B cell (primary cell): ENCODE measurements at regions not wholly inside any gene's neighbourhood (a gene's known extent, or its start where the extent isn't known, plus 50 kb on each side); places are given as distances from the start of the nearest gene placed in this dataset.

Experiments
- ATAC-seq: fragments of 200-7000 bp; cut with Tn5 transposase; one replicate; pipeline ENCODE4 v1.10.0; 2021; ENCODE audit warnings: low read depth, mild to moderate bottlenecking, moderate number of reproducible peaks, moderate library complexity
- CTCF ChIA-PET: fragments of 350-600 bp; sonication (Branson Sonifier 250); formaldehyde crosslinking; loops from one replicate; lab custom pipeline; 2021; ENCODE audit warnings: antibody characterized with exemption, inconsistent platforms; lab: Charles Lee
- POLR2A ChIA-PET: fragments of 350-600 bp; sonication (Branson Sonifier 250); formaldehyde crosslinking; loops from one replicate; lab custom pipeline; 2021; ENCODE audit warnings: antibody characterized with exemption; lab: Charles Lee
- DNase-seq: peaks from one replicate; pipeline ENCODE4 v3.0.0; 2013
- H2AFZ ChIP-seq: 2 replicates; pipeline ENCODE4 v1.6.1; 2012; ENCODE audit warnings: mild to moderate bottlenecking, low read depth, low read length; ENCODE audit not compliant: insufficient read depth, poor library complexity, severe bottlenecking
- H3K27ac ChIP-seq, 2 donors: 1 replicate in 1 of 2; 2 replicates in 1 of 2; pipeline ENCODE4 v1.5.1; 2012 to 2013; ENCODE audit warnings: low read length in 2 of 2, mild to moderate bottlenecking in 2 of 2, moderate library complexity in 1 of 2
- H3K27me3 ChIP-seq, 4 experiments: fragments of 200-600 bp in 1 of 4; sonication (generic) in 1 of 4; replicated peaks in 1 of 4; 1 replicate in 2 of 4; 2 replicates in 2 of 4; pipeline versions ENCODE4 v1.6.1 to v1.7.0; 2013 to 2016; ENCODE audit warnings: low read length in 3 of 4, mild to moderate bottlenecking in 2 of 4, mixed read lengths in 1 of 4, moderate library complexity in 1 of 4; ENCODE audit not compliant: insufficient read depth in 4 of 4, control insufficient read depth in 3 of 4; ENCODE audit errors: control extremely low read depth in 1 of 4
- H3K36me3 ChIP-seq, 2 experiments: replicated peaks in 1 of 2; 1 replicate in 1 of 2; 2 replicates in 1 of 2; pipeline versions ENCODE4 v1.6.1 to v1.7.1; 2013; ENCODE audit warnings: low read length in 1 of 2; ENCODE audit not compliant: insufficient read depth in 2 of 2, control insufficient read depth in 1 of 2; ENCODE audit errors: control extremely low read depth in 1 of 2, extremely low read depth in 1 of 2
- H3K4me1 ChIP-seq, 2 donors: fragments of 200-600 bp in 1 of 2; sonication (generic) in 1 of 2; 1 replicate in 1 of 2; 2 replicates in 1 of 2; pipeline versions ENCODE4 v1.5.1 to v1.6.1; 2013 to 2017; ENCODE audit warnings: low read length in 2 of 2; ENCODE audit not compliant: control insufficient read depth in 2 of 2, insufficient read depth in 2 of 2
- H3K4me2 ChIP-seq: replicated peaks from 2 replicates; pipeline ENCODE3; 2012; ENCODE audit warnings: mild to moderate bottlenecking, low read depth, low read length; ENCODE audit not compliant: poor library complexity, severe bottlenecking
- H3K4me3 ChIP-seq, 5 experiments: fragments of 200-600 bp in 1 of 5; sonication (generic) in 1 of 5; 1 replicate in 3 of 5; 2 replicates in 2 of 5; pipeline versions ENCODE4 v1.5.1 to v1.7.0; 2011 to 2016; ENCODE audit warnings: low read length in 4 of 5, mild to moderate bottlenecking in 4 of 5, low read depth in 2 of 5, control low read depth in 1 of 5, moderate library complexity in 1 of 5; ENCODE audit not compliant: insufficient read depth in 1 of 5; ENCODE audit errors: control extremely low read depth in 1 of 5, extremely low read depth in 1 of 5
- H3K79me2 ChIP-seq: fragments of 200-600 bp; sonication (generic); one replicate; pipeline ENCODE4 v1.6.0; 2016; ENCODE audit warnings: low read length; ENCODE audit not compliant: control insufficient read depth, insufficient read depth
- H3K9ac ChIP-seq: fragments of 200-600 bp; sonication (generic); 2 replicates; pipeline ENCODE4 v1.6.1; 2017; ENCODE audit warnings: mild to moderate bottlenecking, low read length, moderate library complexity
- H3K9me3 ChIP-seq, 3 donors: one replicate each; pipeline versions ENCODE4 v1.6.1 to v1.7.1; 2013; ENCODE audit warnings: low read length in 2 of 3; ENCODE audit not compliant: control insufficient read depth in 2 of 3, insufficient read depth in 1 of 3; ENCODE audit errors: control extremely low read depth in 1 of 3
- H4K20me1 ChIP-seq: 2 replicates; pipeline ENCODE4 v1.6.0; 2012; ENCODE audit warnings: mild to moderate bottlenecking, low read length; ENCODE audit not compliant: insufficient read depth, control insufficient read depth, poor library complexity, severe bottlenecking
- H3K27ac Mint-ChIP-seq: one replicate; pipeline ENCODE4 v1.8.0; 2021; ENCODE audit warnings: mixed read lengths
- H3K27me3 Mint-ChIP-seq: one replicate; pipeline ENCODE4 v1.8.0; 2021; ENCODE audit warnings: mixed read lengths
- H3K4me1 Mint-ChIP-seq: one replicate; pipeline ENCODE4 v1.8.0; 2021; ENCODE audit warnings: mixed read lengths
- H3K4me3 Mint-ChIP-seq: one replicate; pipeline ENCODE4 v1.8.0; 2021; ENCODE audit warnings: mixed read lengths
- H3K9me3 Mint-ChIP-seq: one replicate; pipeline ENCODE4 v1.8.0; 2022; ENCODE audit warnings: mixed read lengths; ENCODE audit not compliant: insufficient read depth
- CTCF ChIP-seq: fragments of 200-600 bp; IDR thresholded peaks from one replicate; pipeline ENCODE4 v1.8.0; 2022; ENCODE audit warnings: antibody characterized with exemption, mild to moderate bottlenecking
- EZH2 ChIP-seq: IDR thresholded peaks from 2 replicates; pipeline ENCODE4 v1.6.1; 2012; ENCODE audit warnings: borderline replicate concordance, low read depth, mild to moderate bottlenecking, moderate library complexity, low read length; ENCODE audit not compliant: insufficient read depth, poor library complexity, severe bottlenecking
- WGBS: methylation state at CpG from one replicate; pipeline ENCODE4 v1.1.5; 2013; ENCODE audit warnings: missing lambda C conversion rate; ENCODE audit not compliant: insufficient coverage; 5-methylcytosine and 5-hydroxymethylcytosine counted together
- intact Hi-C: fragments of 100-400 bp; cut with micrococcal nuclease; formaldehyde crosslinking; loops from one replicate; pipeline ENCODE4 v1.10.0; 2022

GRCh38 chr4:17033768-17034181 is 135.3 kb upstream of the LDB2 start:
- H3K4me2 ChIP-seq: no peak overlapping the region
- ChIA-PET POLR2A (no interaction called here), CTCF (no interaction called here)
- peaks cover 0 to 2% (median 0%) of the 10 kb centered on the region in 3 donors for H3K9me3 ChIP-seq
- H3K4me1 ChIP-seq: no peaks in the 10 kb centered on the region
- H3K9ac ChIP-seq: no peak overlapping the region
- H3K4me1 Mint-ChIP-seq: no peaks in the 10 kb centered on the region
- no peak overlapping the region for H3K27ac ChIP-seq
- peaks cover 3% of the 10 kb centered on the region for H3K9me3 Mint-ChIP-seq
- no peaks in the 10 kb centered on the region for H3K27me3 ChIP-seq
- no peaks in the 10 kb centered on the region for H3K36me3 ChIP-seq
- no peak overlapping the region for H3K27ac Mint-ChIP-seq
- DNase-seq (no peak), ATAC-seq (no peak)
- intact Hi-C loops: no loop called here
- no peak overlapping the region for H2AFZ ChIP-seq
- H3K27me3 Mint-ChIP-seq: no peaks in the 10 kb centered on the region
- TF ChIP-seq CTCF (no peak), EZH2 (no peak)
- WGBS: 74% methylated on average over 2 of the region's 5 CpGs
- H4K20me1 ChIP-seq: no peaks in the 10 kb centered on the region
- H3K4me3 Mint-ChIP-seq: no peak overlapping the region
- no peak overlapping the region for H3K4me3 ChIP-seq
- no peaks in the 10 kb centered on the region for H3K79me2 ChIP-seq

GRCh38 chr4:17033025-17033767 is 134.8 kb upstream of the LDB2 start:
- Histone ChIP-seq H3K4me3 (no peak overlapping the region), H3K4me2 (no peak overlapping the region), H3K9me3 (peaks cover 0 to 2% (median 0%) of the 10 kb centered on the region in 3 donors), H3K27ac (no peak overlapping the region), H2AFZ (no peak overlapping the region), H4K20me1 (no peaks in the 10 kb centered on the region), H3K9ac (no peak overlapping the region), H3K4me1 (no peaks in the 10 kb centered on the region), H3K27me3 (no peaks in the 10 kb centered on the region), H3K79me2 (no peaks in the 10 kb centered on the region), H3K36me3 (no peaks in the 10 kb centered on the region)
- no peak overlapping the region for H3K27ac Mint-ChIP-seq
- no peak for DNase-seq
- H3K27me3 Mint-ChIP-seq: no peaks in the 10 kb centered on the region
- WGBS: 65% methylated on average over 1 of the region's 3 CpGs
- no peak for ATAC-seq
- intact Hi-C loops: no loop called here
- ChIA-PET POLR2A (no interaction called here), CTCF (no interaction called here)
- no peak overlapping the region for H3K4me3 Mint-ChIP-seq
- no peak for TF ChIP-seq CTCF
- no peak for TF ChIP-seq EZH2
- no peaks in the 10 kb centered on the region for H3K4me1 Mint-ChIP-seq
- H3K9me3 Mint-ChIP-seq: peaks cover 3% of the 10 kb centered on the region
